NB4 (cell line): ENCODE measurements at regions not wholly inside any gene's neighbourhood (a gene's known extent, or its start where the extent isn't known, plus 50 kb on each side); places are given as distances from the start of the nearest gene placed in this dataset.
"Not testable (repeated sequence)": the region's sequence is repeated elsewhere in the genome, so short reads cannot be mapped to it uniquely, and the experiment has no call there.

Experiments used
- DNase-seq: peaks from one replicate; pipeline ENCODE4 v3.0.0; 2010; ENCODE audit warnings: low read depth
- H3K4me3 ChIP-seq: one replicate; pipeline ENCODE4 v1.5.1; 2011; ENCODE audit warnings: mild to moderate bottlenecking, low read depth, low read length, moderate library complexity
- CTCF ChIP-seq: IDR thresholded peaks from one replicate; pipeline ENCODE4 v1.5.1; 2012; ENCODE audit warnings: low read depth, low read length
- MAX ChIP-seq: IDR thresholded peaks from 2 replicates; pipeline ENCODE4 v1.6.1; 2011; ENCODE audit warnings: low read depth, low read length
- MYC ChIP-seq: IDR thresholded peaks from 2 replicates; pipeline ENCODE4 v1.6.1; 2011; ENCODE audit warnings: low read depth, low read length
- POLR2A ChIP-seq: IDR thresholded peaks from 2 replicates; pipeline ENCODE4 v1.6.1; 2011; ENCODE audit warnings: mild to moderate bottlenecking; ENCODE audit not compliant: insufficient read length; ENCODE audit errors: extremely low read depth

- H3K4me3 ChIP-seq = no peak overlapping the region
- no peak for TF ChIP-seq POLR2A
- TF ChIP-seq CTCF = no peak
- no peak for TF ChIP-seq MAX
- TF ChIP-seq MYC = no peak
- no peak for DNase-seq
Observed at GRCh38 chr20:39968495-39968894, 720.5 kb downstream of the MAFB start.

- TF ChIP-seq MYC (no peak), MAX (no peak), POLR2A (no peak), CTCF (no peak)
- H3K4me3 ChIP-seq = no peak overlapping the region
- DNase-seq = no peak
Observed at GRCh38 chr20:39967806-39968205, 721.2 kb downstream of the MAFB start.

GRCh38 chr20:39961637-39962244, 727.3 kb downstream of the MAFB start:
- no peak for TF ChIP-seq CTCF
- no peak for TF ChIP-seq POLR2A
- no peak for TF ChIP-seq MAX
- no peak for TF ChIP-seq MYC
- no peak for DNase-seq
- H3K4me3 ChIP-seq = no peak overlapping the region

GRCh38 chr20:39960522-39961428, 728.3 kb downstream of the MAFB start:
- no peak for DNase-seq
- no peak overlapping the region for H3K4me3 ChIP-seq
- TF ChIP-seq MYC (no peak), MAX (no peak), POLR2A (no peak), CTCF (no peak)

- DNase-seq, H3K4me3 ChIP-seq: not testable (repeated sequence)
Observed at GRCh38 chr20:39957911-39958310, 731.1 kb downstream of the MAFB start.

- H3K4me3 ChIP-seq = no peak overlapping the region
- DNase-seq = no peak
- TF ChIP-seq MYC = no peak
Observed at GRCh38 chr20:39954621-39955020, 734.4 kb downstream of the MAFB start.

- no peak for DNase-seq
- no peak overlapping the region for H3K4me3 ChIP-seq
- TF ChIP-seq MAX = no peak
- TF ChIP-seq CTCF = no peak
- no peak for TF ChIP-seq MYC
- no peak for TF ChIP-seq POLR2A
Observed at GRCh38 chr20:39946931-39947330, 742.1 kb downstream of the MAFB start.
